ENCODE measurements at regions not wholly inside any gene's neighbourhood (a gene's known extent, or its start where the extent isn't known, plus 50 kb on each side); places are given as distances from the start of the nearest gene placed in this dataset.

DNA sequence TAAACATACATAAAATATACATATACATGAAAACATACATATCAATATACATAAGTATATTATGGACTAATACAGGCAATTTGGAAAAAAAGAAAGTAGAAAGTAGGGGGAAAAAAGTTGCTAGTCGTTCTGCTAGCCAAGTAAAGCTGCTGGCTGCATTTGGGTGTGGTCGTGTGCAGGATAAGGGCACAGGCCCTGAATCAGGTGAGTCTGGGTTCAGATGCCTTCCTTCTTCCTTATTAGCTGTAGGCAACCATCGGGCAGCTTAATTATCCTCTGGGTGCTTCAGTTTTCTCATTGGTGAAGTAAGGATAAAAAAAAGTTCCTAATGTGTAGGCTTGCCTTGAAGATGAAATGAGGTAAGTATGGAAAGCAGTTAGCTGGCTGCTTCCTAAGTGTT is 59.2 kb upstream of the SPRY4 start:
- no peak for DNase-seq (ENCODE audit: low read depth in 2 of 3, low spot score in 1 of 3)

GRCh38 chr5:142382186-142382585 is 57.4 kb upstream of the SPRY4 start:
- DNase-seq (ENCODE audit: low read depth in 2 of 3, low spot score in 1 of 3) = no peak

DNA sequence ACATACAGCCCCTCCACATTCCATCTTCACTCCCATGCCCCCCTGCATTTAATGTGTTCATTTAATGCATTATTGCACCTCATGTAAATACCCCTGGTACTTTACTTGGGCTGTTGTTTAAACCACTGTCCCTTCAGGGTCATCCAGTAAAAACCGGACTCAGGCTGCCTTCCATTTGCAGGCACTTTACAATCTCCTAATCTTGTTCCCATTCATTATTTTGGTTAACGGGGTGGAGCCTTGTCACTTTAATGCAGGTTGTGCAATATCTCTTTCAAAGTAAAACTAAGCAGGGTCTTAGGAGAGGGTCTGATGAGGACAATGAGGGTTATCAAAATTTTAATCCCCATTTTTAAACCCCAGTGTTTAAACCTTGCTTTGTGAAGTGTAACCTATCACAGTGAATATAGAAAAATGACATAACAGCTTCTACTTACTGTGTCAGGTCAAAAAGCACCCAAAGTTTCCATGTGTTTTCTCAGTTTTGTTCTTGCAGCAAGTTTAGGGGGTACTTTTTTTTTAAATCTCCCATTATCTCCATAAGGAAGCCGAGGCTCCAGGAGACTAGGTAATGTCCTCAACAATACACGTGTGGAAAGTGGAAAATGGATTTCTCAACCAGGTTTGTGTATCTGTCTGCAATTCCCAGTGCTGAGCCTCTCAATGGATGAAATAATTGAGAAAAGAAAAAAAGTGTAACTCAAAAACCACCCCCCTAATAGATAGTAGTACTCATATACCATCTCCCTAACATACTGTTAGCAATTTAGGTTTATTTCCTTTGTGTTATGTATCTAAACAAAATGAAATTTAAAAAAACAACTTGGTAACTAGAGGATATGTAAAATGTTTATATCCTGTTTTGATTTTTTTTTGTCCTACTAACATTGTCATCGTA is 54.2 kb upstream of the SPRY4 start:
- DNase-seq (ENCODE audit: low read depth in 2 of 3, low spot score in 1 of 3) = no peak

GRCh38 chr5:142375944-142376411 is 51.2 kb upstream of the SPRY4 start:
- no peak for DNase-seq (ENCODE audit: low read depth in 2 of 3, low spot score in 1 of 3)
